ENCODE measurements at regions not wholly inside any gene's neighbourhood (a gene's known extent, or its start where the extent isn't known, plus 50 kb on each side); places are given as distances from the start of the nearest gene placed in this dataset.

DNA sequence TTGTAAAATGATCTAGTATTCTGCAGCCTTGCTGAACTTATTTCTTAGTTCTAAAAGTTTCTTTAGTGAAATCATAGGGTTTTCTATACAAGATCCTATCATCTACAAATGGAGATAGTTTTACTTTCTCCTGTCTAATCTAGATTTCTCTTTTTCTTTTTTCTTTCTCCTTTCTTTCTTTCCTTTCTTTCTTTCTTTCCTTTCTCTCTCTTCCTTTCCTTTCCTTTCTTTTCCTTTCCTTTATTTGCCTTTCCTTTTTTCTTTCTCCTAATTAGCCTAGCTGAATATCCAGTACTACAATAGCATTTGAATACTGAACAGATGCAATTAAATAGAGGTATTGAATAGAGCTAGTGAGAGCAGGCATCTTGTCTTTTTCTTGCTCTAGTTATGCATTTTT, 186.6 kb upstream of the SPAG17 start:
- H2AFZ ChIP-seq (replicated peaks; ENCODE audit: low read length, poor library complexity) = no peak overlapping the region
- no peak overlapping the region for H2BK15ac ChIP-seq (ENCODE audit: low read depth, low read length)
- ChIA-PET CTCF (no interaction called here), POLR2A (ENCODE audit: unreplicated experiment) (no interaction called here)
- dilution Hi-C loops (cut with HindIII; ENCODE audit: low sequenced_read_pairs, unreplicated experiment) (no loop called here), in situ Hi-C loops (cut with MboI; ENCODE audit: low sequenced_read_pairs) (no loop called here), intact Hi-C loops (cut with micrococcal nuclease) (no loop called here)
- no peak overlapping the region for H3K4ac ChIP-seq (ENCODE audit: low read depth, low read length)
- no peak overlapping the region for H3K56ac ChIP-seq (ENCODE audit: extremely low read depth, insufficient read depth, low read length)
- no peak overlapping the region for H3K23ac ChIP-seq (ENCODE audit: low read depth, low read length)
- no peak overlapping the region for H3K14ac ChIP-seq (replicated peaks; ENCODE audit: low read depth, low read length)
- no peak overlapping the region for H2BK120ac ChIP-seq (ENCODE audit: low read depth, low read length)
- H3K4me2 ChIP-seq (ENCODE audit: low read depth, low read length) = no peak overlapping the region
- H4K5ac ChIP-seq (ENCODE audit: low read depth, low read length) = no peak overlapping the region
- no peaks in the 10 kb centered on the region for H3K79me1 ChIP-seq (ENCODE audit: low read depth in 1 of 2, low read length in 2 of 2)
- no peak overlapping the region for H3K27ac ChIP-seq (ENCODE audit: insufficient read depth, low read length)
- no peak overlapping the region for H3K18ac ChIP-seq (ENCODE audit: low read depth, low read length)
- H4K91ac ChIP-seq (ENCODE audit: insufficient read depth, low read depth, low read length) = no peak overlapping the region
- no peaks in the 10 kb centered on the region for H3K9me1 ChIP-seq (ENCODE audit: insufficient read depth, low read length)
- TF ChIP-seq MAZ (IDR thresholded peaks at IDR 0.05; ENCODE audit: borderline replicate concordance, low read depth, low read length) (no peak), CEBPB (IDR thresholded peaks at IDR 0.05; ENCODE audit: low read depth, low read length) (no peak), NFE2L2 (IDR thresholded peaks at IDR 0.05; ENCODE audit: low read depth, low read length) (no peak), FOS (IDR thresholded peaks at IDR 0.05; ENCODE audit: low read depth, low read length) (no peak), RAD21 (IDR thresholded peaks at IDR 0.05; ENCODE audit: low read length) (no peak), MXI1 (IDR thresholded peaks at IDR 0.05; ENCODE audit: borderline replicate concordance, low read depth, low read length) (no peak), POLR2A (IDR thresholded peaks at IDR 0.05; ENCODE audit: low read depth, low read length) (no peak), RCOR1 (IDR thresholded peaks at IDR 0.05; ENCODE audit: insufficient replicate concordance, low read length) (no peak)
- TF ChIP-seq, protein P1, sequence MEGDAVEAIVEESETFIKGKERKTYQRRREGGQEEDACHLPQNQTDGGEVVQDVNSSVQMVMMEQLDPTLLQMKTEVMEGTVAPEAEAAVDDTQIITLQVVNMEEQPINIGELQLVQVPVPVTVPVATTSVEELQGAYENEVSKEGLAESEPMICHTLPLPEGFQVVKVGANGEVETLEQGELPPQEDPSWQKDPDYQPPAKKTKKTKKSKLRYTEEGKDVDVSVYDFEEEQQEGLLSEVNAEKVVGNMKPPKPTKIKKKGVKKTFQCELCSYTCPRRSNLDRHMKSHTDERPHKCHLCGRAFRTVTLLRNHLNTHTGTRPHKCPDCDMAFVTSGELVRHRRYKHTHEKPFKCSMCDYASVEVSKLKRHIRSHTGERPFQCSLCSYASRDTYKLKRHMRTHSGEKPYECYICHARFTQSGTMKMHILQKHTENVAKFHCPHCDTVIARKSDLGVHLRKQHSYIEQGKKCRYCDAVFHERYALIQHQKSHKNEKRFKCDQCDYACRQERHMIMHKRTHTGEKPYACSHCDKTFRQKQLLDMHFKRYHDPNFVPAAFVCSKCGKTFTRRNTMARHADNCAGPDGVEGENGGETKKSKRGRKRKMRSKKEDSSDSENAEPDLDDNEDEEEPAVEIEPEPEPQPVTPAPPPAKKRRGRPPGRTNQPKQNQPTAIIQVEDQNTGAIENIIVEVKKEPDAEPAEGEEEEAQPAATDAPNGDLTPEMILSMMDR (conservative IDR thresholded peaks at IDR 0.05; ENCODE audit: low read depth, low read length) = no peak
- TF ChIP-seq, protein P2, sequence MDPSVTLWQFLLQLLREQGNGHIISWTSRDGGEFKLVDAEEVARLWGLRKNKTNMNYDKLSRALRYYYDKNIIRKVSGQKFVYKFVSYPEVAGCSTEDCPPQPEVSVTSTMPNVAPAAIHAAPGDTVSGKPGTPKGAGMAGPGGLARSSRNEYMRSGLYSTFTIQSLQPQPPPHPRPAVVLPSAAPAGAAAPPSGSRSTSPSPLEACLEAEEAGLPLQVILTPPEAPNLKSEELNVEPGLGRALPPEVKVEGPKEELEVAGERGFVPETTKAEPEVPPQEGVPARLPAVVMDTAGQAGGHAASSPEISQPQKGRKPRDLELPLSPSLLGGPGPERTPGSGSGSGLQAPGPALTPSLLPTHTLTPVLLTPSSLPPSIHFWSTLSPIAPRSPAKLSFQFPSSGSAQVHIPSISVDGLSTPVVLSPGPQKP (IDR thresholded peaks at IDR 0.05; ENCODE audit: borderline replicate concordance, low read depth, low read length) = no peak
- no peak overlapping the region for H2AK9ac ChIP-seq (replicated peaks; ENCODE audit: low read depth, low read length, poor library complexity)
- no peak overlapping the region for H3K4me3 ChIP-seq (ENCODE audit: insufficient read depth, low read depth, low read length)
- H3K9ac ChIP-seq (ENCODE audit: low read depth, low read length) = no peak overlapping the region
- H3K36me3 ChIP-seq (ENCODE audit: control insufficient read depth, insufficient read depth, low read length) = no peaks in the 10 kb centered on the region
- no peak overlapping the region for H4K8ac ChIP-seq (ENCODE audit: low read depth in 2 of 2, low read length in 2 of 2)
- DNase-seq (no peak), ATAC-seq (ENCODE audit: low read depth) (no peak)
- no peak overlapping the region for H2AK5ac ChIP-seq (ENCODE audit: low read depth, low read length)
- H2BK20ac ChIP-seq (ENCODE audit: low read depth, low read length) = no peak overlapping the region
- no peak overlapping the region for H2BK5ac ChIP-seq (ENCODE audit: low read depth, low read length, poor library complexity, severe bottlenecking)
- no peaks in the 10 kb centered on the region for H3K27me3 ChIP-seq (ENCODE audit: control insufficient read depth, insufficient read depth, low read length)
- H3K9me3 ChIP-seq (ENCODE audit: control insufficient read depth, insufficient read depth, low read length) = no peaks in the 10 kb centered on the region
- no peaks in the 10 kb centered on the region for H3K4me1 ChIP-seq (ENCODE audit: control insufficient read depth, insufficient read depth, low read length)
- no peaks in the 10 kb centered on the region for H4K20me1 ChIP-seq (ENCODE audit: insufficient read depth, low read length)
- no TSS peak for BruUV-seq (replicated peaks)
